HG03571 (cell line): ENCODE measurements at regions not wholly inside any gene's neighbourhood (a gene's known extent, or its start where the extent isn't known, plus 50 kb on each side); places are given as distances from the start of the nearest gene placed in this dataset.
"Not testable (repeated sequence)": the region's sequence is repeated elsewhere in the genome, so short reads cannot be mapped to it uniquely, and the experiment has no call there.

ENCODE experiments used
- ATAC-seq: cut with Tn5 transposase; IDR thresholded peaks from one replicate; pipeline ENCODE4 v1.9.1; 2021; ENCODE audit not compliant: unreplicated experiment

DNA sequence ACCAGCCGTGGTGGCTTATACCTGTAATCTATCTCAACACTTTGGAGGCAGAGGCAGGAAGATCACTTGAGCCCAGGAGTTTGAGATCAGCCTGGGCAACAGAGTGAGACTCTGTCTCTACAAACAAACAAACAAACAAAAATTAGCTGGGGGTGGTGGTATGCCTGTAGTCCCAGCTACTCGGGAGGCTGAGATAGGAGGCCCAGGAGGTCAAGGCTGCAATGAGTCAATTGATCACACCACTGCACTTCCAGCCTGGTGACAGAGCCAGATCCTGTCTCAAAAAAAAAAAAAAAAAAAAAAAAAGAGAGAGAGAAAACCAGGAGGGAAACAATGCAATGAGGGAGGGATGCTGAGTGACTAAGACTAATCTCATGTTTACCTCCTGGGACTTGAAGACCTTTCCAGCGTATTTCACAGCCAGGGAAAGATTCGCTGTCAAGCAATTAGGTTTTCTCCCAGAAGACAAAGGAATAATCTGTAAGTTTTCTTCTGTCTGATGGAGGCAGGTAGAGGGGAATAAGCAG is 51.1 kb upstream of the MIER3 start:
- no peak for ATAC-seq

DNA sequence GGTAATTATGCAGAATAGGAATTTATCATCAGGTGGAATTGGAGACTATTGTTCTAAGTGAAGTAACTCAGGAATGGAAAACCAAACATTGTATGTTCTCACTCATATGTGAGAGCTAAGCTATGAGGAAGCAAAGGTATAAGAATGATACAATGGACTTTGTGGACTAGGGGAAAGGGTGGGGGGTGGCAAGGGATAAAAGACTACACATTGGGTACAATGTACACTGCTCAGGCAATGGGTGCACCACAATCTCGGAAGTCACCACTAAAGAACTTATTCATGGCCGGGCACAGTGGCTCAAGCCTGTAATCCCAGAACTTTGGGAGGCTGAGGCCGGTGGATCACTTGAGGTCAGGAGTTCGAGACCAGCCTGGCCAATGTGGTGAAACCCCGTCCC is 51.6 kb upstream of the MIER3 start:
- ATAC-seq = not testable (repeated sequence)

DNA sequence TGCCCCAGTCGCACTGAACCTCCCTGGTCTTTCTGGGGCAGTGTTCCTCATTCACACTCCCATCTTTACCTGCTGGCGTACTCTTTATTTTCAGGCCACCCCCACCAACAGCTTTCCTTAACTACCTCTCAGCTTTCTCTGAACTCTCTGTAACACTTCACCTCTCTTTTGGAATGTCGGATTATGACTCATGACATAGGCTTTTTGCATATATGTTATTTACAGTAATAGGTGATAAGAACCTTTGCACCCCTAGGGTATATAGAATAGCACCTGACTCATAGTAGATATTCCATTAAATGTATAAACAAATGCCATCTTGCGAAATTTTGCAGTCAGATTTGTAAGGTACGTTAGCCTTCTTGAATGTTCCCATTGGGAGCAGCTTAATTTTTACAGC is 52.9 kb upstream of the MIER3 start:
- no peak for ATAC-seq

DNA sequence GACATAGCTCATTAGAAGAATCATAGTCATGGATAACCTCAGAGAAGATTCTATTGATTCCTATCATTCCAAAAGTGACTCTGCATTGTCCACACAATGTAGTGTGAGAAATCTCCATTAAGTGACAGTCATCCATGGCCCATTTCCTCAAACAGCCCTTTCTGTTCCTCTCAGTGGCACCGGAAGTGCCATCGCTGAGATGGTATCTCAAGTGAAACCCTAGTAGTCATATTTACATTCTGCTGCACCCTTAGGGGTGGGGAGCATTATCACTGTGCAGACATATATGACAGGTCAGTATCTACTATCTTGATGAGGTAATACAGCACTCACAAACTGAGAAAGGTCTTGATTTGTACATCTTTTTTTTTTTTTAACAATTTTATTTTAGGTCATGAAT is 55.4 kb upstream of the MIER3 start:
- peak; percentile 91 for ATAC-seq

DNA sequence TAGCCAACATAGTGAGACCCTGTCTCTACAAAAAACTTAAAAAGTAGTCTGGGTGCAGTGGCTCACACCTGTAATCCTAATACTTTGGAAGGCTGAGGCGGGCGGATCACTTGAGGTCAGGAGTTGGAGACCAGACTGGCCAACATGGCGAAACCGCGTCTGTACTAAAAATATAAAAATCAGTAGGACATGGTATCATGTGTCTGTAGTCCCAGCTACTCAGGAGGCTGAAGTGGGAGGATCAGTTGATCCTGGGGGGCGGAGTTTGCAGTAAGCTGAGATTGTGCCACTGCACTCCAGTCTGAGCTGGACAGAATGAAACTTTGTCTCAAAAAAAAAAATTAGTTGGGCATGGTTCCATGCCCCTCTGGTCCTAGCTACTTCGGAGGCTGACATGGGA is 57.9 kb upstream of the MIER3 start:
- no peak for ATAC-seq

DNA sequence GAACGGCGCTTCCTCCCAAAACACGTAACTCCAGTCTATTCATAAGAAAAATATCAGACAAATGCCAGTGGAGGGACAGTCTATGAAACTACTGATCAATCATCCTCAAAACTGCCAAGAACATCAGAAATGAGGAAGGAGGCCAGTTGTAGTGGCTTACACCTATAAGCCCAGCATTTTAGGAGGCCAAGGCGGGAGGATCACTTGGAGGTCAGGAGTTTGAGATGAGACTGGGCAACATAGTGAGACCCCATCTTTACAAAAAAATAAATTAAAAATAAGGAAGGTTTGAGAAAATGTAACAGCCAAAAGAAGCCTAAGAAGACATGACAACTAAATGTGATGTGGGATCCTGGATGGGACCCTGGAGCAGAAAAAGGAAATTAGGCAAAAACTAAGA is 58.9 kb upstream of the MIER3 start:
- no peak for ATAC-seq

DNA sequence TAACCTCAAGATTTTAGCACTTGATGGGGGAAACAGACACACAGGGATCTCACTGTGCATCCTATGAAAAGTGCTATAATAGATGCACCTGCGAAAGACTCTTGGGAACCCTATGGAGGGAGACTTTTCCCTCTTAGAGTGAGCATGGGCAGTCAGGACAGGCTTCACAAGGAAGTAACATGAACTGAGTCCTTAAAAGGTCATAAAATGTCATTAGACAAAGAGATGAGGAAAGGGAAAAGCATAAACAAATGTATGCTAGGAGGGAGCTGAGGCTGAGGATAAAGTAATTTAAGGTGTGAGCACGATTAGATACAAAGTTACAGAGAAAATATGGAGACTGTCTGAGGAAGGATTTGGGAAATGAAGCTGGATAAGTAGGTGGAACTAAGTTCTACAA is 60.6 kb upstream of the MIER3 start:
- no peak for ATAC-seq

DNA sequence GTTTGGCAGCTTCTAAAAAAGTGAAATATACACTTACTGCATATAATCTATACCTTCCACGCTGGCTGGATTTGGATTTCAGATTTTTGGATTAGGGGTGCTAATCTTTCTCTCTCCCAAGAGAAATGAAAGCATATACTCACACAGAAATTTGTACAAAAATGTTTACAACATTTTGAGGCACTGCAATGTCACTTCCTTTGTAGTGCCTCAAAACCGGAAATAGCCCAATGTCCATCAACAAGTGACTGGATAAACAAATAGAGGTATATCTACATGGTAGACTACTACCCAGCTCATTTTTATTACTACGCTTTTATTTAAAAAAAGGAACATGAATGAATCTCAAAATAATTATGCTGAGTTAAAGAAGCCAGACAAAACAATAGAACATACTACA is 74.0 kb upstream of the MIER3 start:
- no peak for ATAC-seq

DNA sequence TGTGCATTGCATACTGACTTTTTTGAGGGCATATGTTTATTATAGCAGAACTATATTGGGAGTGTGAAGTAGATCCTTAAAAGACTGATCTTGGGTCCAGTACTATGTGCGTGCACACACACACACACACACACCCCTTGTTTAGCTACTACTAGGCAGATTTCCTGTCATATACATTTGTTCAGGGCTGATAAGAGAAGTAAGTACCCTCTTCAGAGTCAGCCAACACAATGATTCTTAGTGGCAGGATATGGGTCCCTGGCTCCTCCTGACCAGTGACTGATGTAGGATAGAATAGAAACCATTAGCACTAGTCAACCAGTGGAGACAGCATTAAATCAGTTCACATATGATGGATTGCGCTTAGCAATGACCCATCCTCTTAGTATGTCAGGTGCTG is 76.2 kb upstream of the MIER3 start:
- ATAC-seq = no peak

DNA sequence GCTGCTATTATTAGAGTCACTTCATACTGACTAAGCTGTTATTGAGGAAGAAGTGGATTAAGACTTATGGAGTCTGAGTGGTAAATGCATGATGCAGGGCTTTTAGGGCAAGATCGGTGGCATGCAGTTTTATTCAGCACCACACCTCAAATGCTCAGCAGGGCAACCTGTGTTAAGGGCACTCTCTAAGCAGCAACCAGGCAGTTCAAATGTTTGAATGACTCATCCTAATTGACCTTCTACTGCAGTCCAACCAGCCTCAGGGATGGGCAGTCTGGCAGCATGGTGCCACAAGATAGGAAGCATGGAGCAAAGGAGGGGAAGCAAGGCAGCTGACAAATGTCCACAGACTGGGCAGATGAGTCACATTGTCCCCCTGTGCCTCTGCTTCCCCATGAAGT is 80.2 kb upstream of the MIER3 start:
- no peak for ATAC-seq

DNA sequence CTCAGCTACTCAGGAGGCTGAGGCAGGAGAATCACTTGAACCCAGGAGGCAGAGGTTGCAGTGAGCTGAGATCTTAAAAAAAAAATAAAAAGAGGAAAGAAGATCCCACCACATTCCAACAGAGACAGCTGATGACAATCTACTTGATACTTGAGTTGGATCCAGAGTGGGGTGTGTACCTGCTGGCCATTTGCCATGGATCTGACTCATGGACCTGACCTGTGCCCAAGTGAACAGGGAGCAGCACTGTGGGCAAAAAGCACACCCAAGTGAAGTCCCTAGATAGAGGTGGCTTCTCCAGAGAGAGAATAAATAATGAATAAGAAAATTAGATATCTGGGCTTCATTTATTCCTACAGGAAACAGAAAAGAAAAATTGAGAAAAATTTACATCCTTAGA is 81.2 kb upstream of the MIER3 start:
- no peak for ATAC-seq

DNA sequence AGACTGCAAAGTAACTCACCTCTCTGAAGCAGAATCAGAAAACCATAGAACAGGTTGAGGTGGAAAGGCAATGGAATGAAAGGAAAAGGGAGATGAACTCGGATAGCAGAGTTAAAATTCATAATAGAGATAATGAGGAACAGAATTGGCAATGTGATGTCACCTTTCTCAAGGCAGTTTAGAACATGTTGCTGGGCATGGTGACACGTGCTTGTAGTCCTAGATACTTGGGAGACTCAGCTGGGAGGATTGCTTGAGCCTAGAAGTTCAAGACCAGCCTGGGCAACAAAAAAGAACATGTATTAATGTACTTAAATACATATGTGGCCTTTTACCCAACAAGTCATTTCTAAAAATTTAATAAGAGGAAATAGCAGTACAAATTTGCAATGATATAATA is 81.6 kb upstream of the MIER3 start:
- no peak for ATAC-seq

DNA sequence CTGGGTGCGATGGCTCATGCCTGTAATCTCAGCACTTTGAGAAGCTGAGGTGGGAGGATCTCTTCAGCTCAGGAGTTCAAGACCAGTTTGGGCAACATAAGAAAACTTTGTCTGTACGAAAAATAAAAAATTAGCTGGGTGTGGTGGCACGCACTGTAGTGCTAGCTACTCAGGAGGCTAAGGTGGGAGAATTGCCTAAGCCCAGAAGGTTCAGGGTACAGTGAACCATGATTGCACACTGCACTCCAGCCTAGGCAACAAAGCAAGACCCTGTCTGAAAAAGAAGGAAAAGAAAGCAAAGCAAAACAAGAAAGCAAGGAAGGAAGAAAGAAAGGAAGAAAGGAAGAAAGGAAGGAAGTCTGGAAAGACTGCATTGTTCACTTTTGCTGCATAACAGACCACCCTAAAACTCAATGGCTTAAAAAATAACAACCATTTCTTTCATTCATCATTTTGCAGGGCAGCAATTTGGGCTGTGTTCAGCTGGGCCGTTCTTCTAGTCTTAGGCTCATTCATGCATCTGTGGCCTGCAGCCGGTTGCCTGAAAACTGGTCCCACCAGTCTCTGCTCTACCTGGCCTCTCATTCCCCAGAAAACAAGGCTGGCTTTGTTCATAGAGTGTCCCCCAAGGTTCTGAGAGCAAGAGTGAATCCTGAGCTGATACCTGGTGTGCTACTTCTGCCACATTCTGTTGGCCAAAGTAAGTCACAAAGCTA is 82.4 kb upstream of the MIER3 start:
- ATAC-seq = no peak

DNA sequence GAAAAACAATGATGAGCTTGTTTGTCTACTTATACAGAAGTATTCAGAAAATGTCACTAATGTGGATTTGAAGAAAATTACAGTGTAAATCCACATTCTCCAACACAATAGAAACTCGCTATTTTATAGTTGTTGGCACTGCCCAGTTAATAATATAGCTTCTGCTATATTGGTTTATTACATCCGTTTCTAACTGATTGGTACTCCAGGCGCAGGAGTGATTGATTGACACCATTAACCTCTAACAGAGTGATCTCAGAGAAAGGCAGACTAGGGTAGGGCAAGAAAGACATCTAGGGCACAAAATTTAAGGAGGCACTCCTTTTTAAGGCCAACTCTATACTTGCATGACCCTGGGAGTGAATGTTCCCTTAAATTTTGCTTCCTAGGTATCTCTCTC is 84.0 kb upstream of the MIER3 start:
- no peak for ATAC-seq

DNA sequence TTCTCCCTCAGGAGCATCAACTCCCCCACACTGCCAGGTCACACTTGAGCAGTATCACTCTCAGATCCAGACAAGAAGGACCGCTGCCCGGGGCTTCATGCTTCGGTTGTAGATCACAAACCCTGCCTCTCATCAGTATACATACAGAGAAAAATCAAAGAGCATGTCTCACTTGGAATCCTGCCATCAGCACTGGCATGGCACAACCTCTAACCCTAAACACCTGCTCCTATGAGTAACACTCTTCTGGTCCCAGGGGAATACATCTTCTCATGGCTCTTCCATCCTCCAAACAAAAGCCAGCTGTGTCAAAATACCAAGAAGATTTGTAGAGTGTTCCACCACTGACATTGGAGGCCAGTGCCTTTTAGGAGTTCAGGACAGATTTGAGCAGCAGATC is 84.8 kb upstream of the MIER3 start:
- ATAC-seq = no peak

DNA sequence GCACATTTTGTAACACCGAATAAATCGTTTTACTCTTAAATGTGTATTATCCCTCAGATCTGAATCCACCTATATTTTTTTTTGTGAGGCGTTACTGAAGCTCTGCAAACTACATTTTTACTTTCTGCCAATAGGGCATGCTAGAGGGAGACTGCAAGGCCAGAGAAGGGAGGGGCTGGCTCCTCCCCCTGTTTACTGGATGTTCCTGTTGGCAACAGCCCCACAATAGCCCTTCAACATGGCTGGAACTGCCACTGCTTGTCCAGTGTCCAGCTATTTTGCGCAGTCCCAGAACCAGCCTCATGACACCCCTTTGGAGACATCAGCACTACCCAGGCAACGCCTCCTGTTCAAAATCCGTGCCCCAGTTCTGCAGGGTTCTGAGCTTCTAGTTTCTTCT is 85.4 kb upstream of the MIER3 start:
- ATAC-seq = no peak

DNA sequence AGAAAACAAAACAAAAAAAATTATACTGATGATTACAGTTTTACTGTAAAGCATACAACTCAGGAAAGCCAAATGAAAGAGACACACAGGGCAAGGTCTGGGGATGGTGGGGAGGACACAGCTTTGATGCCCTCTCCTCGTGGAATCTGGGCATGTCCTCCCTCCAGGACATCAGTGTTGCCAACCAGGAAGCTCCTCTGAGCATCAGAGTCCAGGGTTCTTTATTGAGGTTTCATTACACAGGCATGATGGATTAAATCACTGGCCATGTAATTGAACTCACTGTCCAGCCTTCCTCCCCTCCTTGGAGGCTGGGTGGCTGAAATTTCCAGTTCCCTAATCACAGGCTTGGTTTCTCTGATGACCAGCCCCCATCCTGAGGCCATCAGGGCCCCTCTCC is 89.6 kb upstream of the MIER3 start:
- ATAC-seq = no peak

DNA sequence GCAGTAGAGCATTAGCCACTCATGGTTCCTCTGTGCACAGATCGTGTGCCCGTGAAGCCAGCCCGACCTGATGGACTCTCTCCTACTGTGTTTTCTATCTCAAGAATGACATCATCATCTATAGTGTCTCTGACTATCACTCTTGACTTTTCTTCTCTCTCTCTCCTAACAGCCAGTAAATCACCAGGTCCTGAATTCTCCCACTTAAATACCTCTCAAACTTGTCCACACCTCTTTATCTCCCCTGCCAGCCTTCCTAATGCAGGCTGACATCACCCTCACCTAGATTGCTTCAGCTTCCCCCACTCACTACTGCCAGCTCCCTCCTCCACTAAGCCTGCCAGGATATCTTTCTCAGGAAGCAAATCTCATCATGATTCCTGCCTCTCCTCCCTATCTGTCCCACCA is 90.6 kb upstream of the MIER3 start:
- ATAC-seq = no peak

DNA sequence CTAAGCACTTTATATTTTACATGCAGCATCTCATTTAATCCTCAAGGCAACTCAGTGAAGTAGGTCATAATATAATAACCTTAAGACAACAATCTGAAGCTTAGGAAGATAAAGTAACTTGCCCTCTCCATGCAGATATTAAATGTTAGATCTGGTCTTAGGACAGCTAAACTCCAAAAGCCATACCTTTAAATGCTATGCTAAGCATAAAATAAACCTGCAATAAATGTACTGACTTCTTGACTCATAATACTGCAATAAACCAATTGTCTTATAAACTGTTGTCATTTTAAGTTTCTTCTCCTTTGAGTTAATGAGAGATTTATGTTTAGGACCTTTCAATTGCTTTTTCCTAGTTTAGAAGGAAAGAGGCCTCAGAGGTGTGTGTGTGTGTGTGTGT is 102.2 kb upstream of the MIER3 start:
- ATAC-seq = no peak

DNA sequence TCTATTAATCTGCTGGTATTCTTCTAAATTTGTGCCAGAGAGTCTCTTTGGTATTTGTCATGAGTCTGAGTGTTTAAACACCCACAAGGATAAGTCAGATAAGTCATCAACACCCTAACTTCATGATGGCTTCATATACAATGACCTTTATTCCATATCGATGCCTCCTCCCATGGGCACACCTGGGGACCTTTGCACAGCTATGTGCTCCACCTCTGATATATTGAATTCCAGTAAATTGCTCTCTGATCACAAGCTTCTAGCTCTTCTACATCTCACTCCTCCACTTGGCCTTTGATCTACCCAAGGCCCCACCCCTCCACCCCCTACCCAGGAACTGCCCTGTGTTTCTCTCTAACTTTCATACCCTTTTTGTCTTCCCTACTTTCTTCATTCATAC is 102.7 kb upstream of the MIER3 start:
- no peak for ATAC-seq

DNA sequence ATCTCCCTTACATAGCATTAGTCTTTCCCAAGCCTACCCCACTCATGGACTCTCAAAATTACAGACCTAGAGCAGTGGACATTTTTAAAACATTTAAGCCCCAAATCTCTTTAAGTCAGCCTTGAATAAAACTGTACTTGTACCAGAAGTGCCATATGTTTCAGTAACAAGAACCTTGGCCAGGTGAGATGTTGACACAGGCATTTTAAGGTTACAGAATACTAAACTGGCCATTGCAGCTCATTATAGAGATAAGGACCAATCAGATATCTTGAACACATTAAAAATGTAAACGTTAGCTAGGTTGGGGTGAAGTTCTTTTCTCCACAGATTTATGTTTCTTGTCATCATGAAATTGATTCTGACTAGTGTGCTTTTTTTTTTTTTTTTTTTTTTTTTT is 103.8 kb upstream of the MIER3 start:
- ATAC-seq = no peak

DNA sequence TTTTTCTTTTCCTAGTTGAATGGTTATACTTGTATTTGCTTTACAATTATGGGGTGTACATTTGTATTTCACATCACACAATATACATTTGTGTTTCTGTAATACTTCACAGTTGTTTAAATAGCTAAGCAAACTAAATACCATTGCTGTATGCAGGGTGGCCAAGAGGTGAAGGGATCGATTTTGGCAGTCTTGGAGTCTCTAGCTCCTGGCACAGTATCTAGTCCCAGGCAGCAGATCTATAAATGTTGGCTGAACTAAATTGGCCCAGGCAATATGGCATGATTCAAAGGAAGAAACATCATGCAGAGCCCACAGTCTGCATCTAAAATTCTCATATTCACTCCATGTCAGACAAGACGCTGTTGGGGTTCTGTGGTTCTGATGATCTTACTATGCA is 110.1 kb upstream of the GPBP1 start:
- no peak for ATAC-seq

DNA sequence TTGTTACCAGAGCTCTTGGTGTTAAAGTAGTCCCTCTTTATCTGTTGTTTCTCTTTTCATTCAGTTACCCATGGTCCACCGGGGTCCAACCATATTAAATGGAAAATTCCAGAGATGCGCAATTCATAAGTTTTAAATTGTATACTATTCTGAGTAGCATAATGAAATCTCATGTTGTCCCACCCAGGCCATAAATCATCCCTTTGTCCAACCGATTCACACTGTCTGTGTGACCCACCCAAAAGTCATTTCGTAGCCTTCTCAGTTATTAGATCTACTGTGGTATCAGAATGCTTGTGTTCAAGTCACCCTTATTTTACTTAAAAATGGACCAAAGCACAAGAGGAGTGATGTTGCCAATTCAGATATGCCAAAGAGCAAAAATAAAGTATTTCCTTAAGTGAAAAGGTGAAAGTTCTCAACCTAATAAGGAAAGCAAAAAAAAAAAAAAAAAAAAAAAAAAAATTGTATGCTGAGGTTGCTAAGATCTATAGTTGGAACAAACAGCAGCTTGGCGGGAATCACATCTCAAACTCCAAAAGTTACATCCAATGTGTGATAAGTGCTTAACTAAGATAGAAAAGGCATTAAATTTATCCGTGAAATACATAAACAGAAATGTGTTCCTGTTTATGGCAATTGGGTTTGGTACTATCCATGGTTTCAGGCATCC is 106.8 kb upstream of the GPBP1 start:
- no peak for ATAC-seq
